Panc1 (cell line): ENCODE measurements at regions not wholly inside any gene's neighbourhood (a gene's known extent, or its start where the extent isn't known, plus 50 kb on each side); places are given as distances from the start of the nearest gene placed in this dataset.

Experiments
- CTCF ChIP-seq: fragments of 450-650 bp; IDR thresholded peaks from 2 replicates; pipeline ENCODE4 v1.5.1; 2017; ENCODE audit warnings: mild to moderate bottlenecking
- POLR2AphosphoS5 ChIP-seq: IDR thresholded peaks from 2 replicates; pipeline ENCODE4 v1.6.1; 2012; ENCODE audit warnings: mild to moderate bottlenecking, low read depth, low read length, moderate library complexity
- REST ChIP-seq, 2 experiments: IDR thresholded peaks; 2 replicates each; pipeline ENCODE4 v1.6.1; 2011 to 2012; ENCODE audit warnings: low read depth in 2 of 2, control low read depth in 1 of 2, low read length in 1 of 2, mild to moderate bottlenecking in 1 of 2, moderate library complexity in 1 of 2; ENCODE audit not compliant: insufficient read depth in 1 of 2
- SIN3A ChIP-seq: IDR thresholded peaks from 2 replicates; pipeline ENCODE4 v1.6.1; 2012; ENCODE audit warnings: low read depth, mild to moderate bottlenecking, low read length, moderate library complexity, borderline replicate concordance; ENCODE audit not compliant: insufficient read depth
- TCF7L2 ChIP-seq: IDR thresholded peaks from 2 replicates; pipeline ENCODE4 v1.6.1; 2011; ENCODE audit warnings: mild to moderate bottlenecking, low read depth, low read length, inconsistent platforms

- TF ChIP-seq CTCF (no peak), POLR2AphosphoS5 (no peak), TCF7L2 (no peak), SIN3A (no peak), REST (IDR thresholded peaks at IDR 0.05; ENCODE audit: insufficient read depth in 1 of 2, low read depth in 2 of 2, low read length in 1 of 2) (no peak)
These were observed 169.5 kb upstream of the FOXN3 start for GRCh38 chr14:89586258-89587135.
